ENCODE measurements at regions not wholly inside any gene's neighbourhood (a gene's known extent, or its start where the extent isn't known, plus 50 kb on each side); places are given as distances from the start of the nearest gene placed in this dataset.

DNA sequence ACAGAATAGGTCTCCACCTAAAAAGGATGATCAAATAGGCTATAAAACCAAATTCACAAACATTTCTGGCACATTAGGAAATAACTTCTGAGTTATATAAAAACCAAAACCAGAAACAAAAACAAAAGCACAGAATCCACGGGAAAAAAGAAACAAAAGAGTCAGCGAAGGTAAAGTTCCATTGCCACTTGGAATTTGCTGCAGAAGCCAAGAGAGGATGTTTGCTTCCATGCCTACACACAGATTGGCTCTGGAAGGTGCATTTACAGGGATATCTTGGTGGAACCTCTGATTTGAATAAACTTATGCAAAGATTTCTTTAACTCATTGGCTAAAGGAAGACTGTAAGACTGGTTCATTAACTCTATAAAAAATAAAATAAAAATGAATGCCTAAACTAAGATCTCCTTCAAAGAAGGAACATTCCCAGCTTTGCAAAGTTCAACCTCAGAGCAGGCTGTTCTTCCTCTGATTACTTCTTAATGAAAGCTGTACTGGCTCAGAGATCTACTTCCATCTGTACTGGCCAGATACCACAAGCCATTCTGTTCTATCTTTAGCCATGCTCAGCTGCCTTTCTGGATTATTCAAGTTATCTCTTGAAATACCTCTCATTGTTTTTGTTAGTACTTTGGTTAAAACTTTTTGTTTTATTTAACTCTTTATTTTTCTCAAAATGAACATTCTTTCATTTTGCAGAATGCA, 537.5 kb upstream of the CCDC54 start:
- TF ChIP-seq POLR2AphosphoS5 (IDR thresholded peaks at IDR 0.05; ENCODE audit: low read depth, low read length) (no peak), POLR2A (IDR thresholded peaks at IDR 0.05; ENCODE audit: low read depth, low read length) (no peak)

Data from GM12892 (cell line).